ENCODE measurements at regions not wholly inside any gene's neighbourhood (a gene's known extent, or its start where the extent isn't known, plus 50 kb on each side); places are given as distances from the start of the nearest gene placed in this dataset.

GRCh38 chr10:128522551-128523308, 396.5 kb upstream of the MKI67 start:
- TF ChIP-seq ATF3 (IDR thresholded peaks at IDR 0.05) (no peak), YY1 (IDR thresholded peaks at IDR 0.05; ENCODE audit: extremely low read depth, insufficient replicate concordance, low read depth, low read length) (no peak)
